GM19351 (cell line): ENCODE measurements at regions not wholly inside any gene's neighbourhood (a gene's known extent, or its start where the extent isn't known, plus 50 kb on each side); places are given as distances from the start of the nearest gene placed in this dataset.
A peak's percentile ranks its signal among the peaks of the same experiment; 100 is the strongest.

Experiments
- ATAC-seq: cut with Tn5 transposase; IDR thresholded peaks from one replicate; pipeline ENCODE4 v1.9.1; 2021; ENCODE audit warnings: mild to moderate bottlenecking, moderate library complexity; ENCODE audit not compliant: unreplicated experiment

GRCh38 chr1:187079330-187079729 lies 250.6 kb downstream of the PLA2G4A start:
- ATAC-seq, result no peak

DNA sequence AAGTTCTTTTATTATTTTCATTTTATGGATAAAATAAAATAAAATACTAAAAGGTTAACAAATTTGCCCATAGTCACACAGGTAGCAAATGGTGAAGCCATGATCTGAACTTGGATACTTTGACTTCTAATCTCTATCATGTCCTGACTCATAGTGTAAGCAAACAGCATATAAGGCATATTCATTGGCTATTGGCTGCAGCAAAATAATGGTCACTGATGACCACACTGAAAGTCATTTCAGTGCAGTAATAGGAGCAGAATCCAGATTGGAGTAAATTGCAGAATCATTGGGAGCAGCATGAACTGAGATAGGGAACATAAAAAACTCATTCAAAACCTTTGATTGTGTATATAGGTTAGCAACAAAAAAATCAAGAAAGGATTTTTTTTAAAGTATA lies 262.9 kb downstream of the PLA2G4A start:
- ATAC-seq, result no peak

- peak; percentile 86 for ATAC-seq
Measured at GRCh38 chr1:187092104-187092503, 263.4 kb downstream of the PLA2G4A start.

- no peak for ATAC-seq
Measured at GRCh38 chr1:187096689-187097088, 267.9 kb downstream of the PLA2G4A start.

DNA sequence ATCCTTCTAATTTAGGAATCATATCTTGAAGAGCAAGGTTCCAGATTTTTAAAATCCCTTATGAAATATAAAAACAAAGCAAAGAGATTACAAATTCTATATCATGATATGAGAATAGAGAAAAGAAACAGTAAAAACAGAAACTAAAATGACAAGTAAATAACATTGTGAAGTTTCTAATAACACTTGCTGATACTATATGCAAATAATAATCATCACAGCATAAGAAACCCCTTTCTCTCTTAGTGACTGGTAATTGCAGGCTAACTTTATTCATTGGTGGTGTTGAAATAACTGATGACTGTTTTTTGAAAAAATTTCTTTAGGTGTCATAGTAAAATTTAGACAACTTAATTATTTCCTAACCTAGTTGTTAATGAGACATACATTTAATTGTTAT lies 281.6 kb downstream of the PLA2G4A start:
- ATAC-seq, result no peak

- no peak for ATAC-seq
Measured at GRCh38 chr1:187114792-187115191, 286.0 kb downstream of the PLA2G4A start.

DNA sequence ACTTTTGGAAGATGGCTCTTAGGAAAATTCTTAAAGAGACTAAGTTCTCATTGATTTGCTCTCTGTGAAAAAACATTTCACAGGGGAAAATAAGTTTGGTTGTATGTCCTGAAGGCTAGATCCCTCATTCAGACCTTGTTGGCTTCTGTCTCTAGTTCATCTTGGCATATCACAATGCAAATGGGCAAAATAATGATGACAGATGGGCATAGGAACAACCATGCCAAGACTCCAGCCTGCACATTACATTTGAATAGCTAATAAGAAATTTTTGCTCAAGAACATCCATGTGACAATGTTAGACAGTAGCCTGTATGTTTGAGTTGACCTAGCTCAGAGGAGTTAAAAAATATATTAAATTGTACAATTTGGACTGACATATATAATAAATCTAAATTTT lies 292.9 kb downstream of the PLA2G4A start:
- no peak for ATAC-seq

DNA sequence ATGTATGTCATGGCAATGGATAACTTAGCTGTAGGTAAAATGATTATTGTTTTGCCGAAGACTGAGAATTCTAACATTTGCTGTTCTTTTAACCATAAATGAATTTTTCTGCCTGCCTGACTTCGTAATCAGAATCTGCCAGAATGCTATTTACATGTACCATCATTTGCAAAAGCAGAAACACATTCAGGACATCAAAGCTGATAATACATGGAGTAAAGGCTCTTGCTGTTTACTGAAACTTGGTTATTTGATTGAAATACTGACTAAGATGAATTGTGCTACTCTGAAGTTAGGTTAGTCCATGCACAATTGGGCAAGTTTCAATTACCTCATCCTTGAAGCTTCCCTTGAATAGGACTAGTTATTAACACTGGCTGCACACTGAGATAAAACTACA lies 293.8 kb downstream of the PLA2G4A start:
- ATAC-seq, result no peak

GRCh38 chr1:187129132-187129531 lies 300.4 kb downstream of the PLA2G4A start:
- no peak for ATAC-seq

DNA sequence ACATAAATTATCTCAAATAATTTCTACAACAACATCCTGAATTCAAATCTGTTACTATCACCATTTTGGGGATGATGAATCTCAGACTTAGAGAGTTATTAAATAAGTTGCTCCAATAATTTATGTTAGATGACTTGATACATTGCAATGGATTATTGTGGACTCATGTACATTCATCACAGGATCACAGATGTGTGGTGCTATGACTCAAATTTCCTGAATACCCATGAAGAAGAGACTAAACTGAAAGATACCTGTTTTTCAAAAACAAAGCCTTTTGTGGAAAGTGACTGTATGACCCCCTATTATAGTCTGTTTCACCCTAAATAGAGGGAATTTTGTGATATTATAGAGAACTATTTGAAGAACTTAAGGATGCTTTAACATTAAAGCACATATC lies 315.0 kb downstream of the PLA2G4A start:
- ATAC-seq, result no peak

- ATAC-seq, result no peak
Measured at GRCh38 chr1:187146388-187146787, 317.6 kb downstream of the PLA2G4A start.

DNA sequence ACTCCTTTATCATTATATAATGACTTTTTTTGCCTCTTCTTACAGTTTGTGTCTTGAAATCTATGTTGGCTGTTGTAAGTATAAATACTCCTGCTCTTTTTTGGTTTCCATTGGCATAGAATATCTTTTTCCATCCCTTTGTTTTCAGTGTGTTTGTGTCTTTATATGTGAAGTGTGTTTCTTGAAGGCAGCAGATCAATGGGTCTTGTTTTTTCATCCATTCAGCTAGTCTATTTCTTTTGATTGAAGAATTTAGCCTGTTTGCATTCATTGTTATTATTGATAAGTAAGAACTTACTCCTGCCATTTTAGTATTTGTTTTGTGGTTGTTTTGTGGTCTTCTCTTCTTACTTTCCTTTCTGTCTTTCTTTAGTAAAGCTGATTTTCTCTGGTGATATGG lies 322.8 kb downstream of the PLA2G4A start:
- ATAC-seq, result no peak

DNA sequence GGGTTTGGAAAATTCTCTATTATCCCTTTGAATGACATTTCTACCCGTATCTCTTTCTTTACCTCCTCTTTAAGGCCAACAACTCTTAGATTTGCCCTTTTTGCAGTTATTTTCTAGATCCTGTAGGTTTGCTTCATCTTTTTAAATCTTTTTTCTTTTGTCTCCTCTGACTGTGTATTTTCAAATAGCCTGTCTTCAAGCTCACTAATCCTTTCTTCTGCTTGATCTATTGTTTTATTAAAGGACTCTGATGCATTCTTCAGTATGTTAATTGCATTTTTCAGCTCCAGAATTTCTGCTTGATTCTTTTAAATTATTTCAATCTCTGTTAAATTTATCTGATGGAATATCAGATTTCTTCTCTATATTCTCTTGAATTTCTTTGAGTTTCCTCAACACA lies 324.3 kb downstream of the PLA2G4A start:
- ATAC-seq, result no peak

DNA sequence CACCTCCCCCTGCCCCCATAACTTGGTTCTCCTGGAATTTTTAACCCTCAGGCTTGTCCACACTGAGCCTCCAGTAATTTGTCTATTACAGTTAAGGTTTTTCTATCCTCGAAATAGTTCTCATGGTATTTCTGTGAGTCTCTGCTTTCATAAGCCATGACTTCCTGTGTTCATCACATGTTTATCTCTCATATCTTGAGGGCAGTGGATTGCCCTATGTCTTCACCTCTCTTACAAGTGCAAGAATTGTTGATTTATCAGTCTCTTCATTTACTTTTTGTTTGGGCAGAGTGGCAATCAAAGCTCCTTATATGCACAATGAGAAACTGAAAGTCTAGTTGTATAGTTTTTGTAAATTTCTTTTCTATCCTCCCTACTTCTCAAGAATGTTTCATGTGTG lies 328.4 kb downstream of the PLA2G4A start:
- no peak for ATAC-seq

- no peak for ATAC-seq
Measured at GRCh38 chr1:187157552-187157951, 328.8 kb downstream of the PLA2G4A start.

GRCh38 chr1:187167555-187167954 lies 338.8 kb downstream of the PLA2G4A start:
- no peak for ATAC-seq

DNA sequence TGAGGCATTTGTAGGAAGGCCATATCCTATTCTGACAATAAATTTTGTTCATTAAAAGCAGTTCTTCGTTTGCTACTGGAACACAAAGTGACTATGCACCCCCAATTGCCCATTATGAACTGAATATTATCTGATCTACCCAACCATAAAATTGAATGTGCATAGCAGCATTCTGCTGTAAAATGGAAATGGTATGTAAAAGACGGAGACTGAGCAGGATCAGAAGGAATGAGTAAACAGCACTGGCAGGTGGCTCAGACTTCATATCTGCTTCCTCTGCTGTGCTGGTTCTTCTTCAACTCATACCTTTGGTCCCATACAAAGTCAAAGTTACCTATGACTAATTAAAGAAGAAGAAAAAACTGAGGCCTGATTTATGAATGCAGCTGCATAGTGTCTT lies 339.5 kb downstream of the PLA2G4A start:
- no peak for ATAC-seq

- ATAC-seq, result no peak
Measured at GRCh38 chr1:187185389-187185788, 356.6 kb downstream of the PLA2G4A start.

GRCh38 chr1:187197685-187198084 lies 368.9 kb downstream of the PLA2G4A start:
- no peak for ATAC-seq

DNA sequence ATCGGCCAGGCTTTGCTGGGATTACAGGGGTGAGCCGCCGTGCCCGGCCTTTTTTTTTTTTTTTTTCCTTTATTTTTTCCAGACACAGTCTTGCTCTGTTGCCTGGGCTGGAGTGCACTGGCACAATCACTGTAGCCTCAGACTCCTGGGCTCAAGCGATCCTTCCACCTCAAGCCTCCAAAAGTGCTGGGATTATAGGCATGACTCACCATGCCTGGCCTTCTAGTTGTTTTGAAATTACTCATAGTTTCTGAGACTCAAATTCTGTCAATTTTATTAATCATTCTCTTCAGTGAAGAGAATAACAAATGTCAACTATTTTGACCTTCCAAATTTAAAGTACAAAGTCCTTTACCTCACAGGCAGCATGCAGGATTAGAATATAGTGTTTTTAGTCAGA lies 374.5 kb downstream of the PLA2G4A start:
- no peak for ATAC-seq

- no peak for ATAC-seq
Measured at GRCh38 chr1:187212377-187212776, 383.6 kb downstream of the PLA2G4A start.

- no peak for ATAC-seq
Measured at GRCh38 chr1:187226396-187226795, 397.6 kb downstream of the PLA2G4A start.

DNA sequence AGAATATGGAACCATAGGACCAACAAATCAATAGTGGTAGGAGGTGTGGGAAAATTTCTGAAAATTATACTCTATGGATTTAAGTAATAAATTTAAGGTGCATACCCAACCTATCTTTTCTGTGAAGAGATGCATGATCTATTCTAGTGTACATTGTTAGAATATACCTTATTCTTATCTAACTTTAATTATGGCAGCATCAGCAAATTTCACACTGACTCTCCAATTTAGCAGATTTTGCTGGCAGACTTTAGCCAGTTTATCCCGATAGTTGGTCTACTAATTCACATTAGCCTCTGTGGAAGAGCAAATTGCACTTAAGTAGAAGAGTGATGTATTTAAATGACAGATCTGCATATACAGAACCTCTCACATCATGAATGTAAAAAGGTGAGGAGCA lies 400.0 kb downstream of the PLA2G4A start:
- ATAC-seq, result no peak

- ATAC-seq, result no peak
Measured at GRCh38 chr1:187229496-187229895, 400.7 kb downstream of the PLA2G4A start.
